Activated T-helper 2 cell treated with anti-CD3 and anti-CD28 coated beads, Interferon-gamma antibody, Interleukin-2, Interleukin-4, amounts not matched to agents 10 μg/mL and 5 μg/mL and 100 μg/mL, durations not matched to agents 14 hours and 24 hours and 36 hours (primary cell): ENCODE measurements at regions not wholly inside any gene's neighbourhood (a gene's known extent, or its start where the extent isn't known, plus 50 kb on each side); places are given as distances from the start of the nearest gene placed in this dataset.

Experiments
- DNase-seq: peaks from one replicate; pipeline ENCODE4 v3.0.0; 2021; ENCODE audit warnings: low spot score
- H3K27ac Mint-ChIP-seq: one replicate; pipeline ENCODE4 v1.8.0; 2021; ENCODE audit warnings: mixed read lengths
- H3K27me3 Mint-ChIP-seq: one replicate; pipeline ENCODE4 v1.8.0; 2021; ENCODE audit warnings: low read depth, mixed read lengths
- H3K36me3 Mint-ChIP-seq: one replicate; pipeline ENCODE4 v1.8.0; 2021; ENCODE audit warnings: low read depth, mixed read lengths
- H3K4me1 Mint-ChIP-seq: one replicate; pipeline ENCODE4 v1.8.0; 2021; ENCODE audit warnings: low read depth, mixed read lengths
- H3K4me3 Mint-ChIP-seq: one replicate; pipeline ENCODE4 v1.8.0; 2021; ENCODE audit warnings: low read depth, mild to moderate bottlenecking, moderate library complexity, mixed read lengths
- H3K9me3 Mint-ChIP-seq: one replicate; pipeline ENCODE4 v1.8.0; 2021; ENCODE audit warnings: mixed read lengths
- intact Hi-C: fragments of 100-400 bp; cut with micrococcal nuclease; formaldehyde crosslinking; loops from one replicate; pipeline ENCODE4 v1.15.1; 2023

- H3K36me3 Mint-ChIP-seq, result no peaks in the 10 kb centered on the region
- intact Hi-C loops, result no loop called here
- H3K4me1 Mint-ChIP-seq, result no peaks in the 10 kb centered on the region
- H3K9me3 Mint-ChIP-seq, result no peaks in the 10 kb centered on the region
- H3K27me3 Mint-ChIP-seq, result no peaks in the 10 kb centered on the region
- no peak overlapping the region for H3K27ac Mint-ChIP-seq
- H3K4me3 Mint-ChIP-seq, result no peak overlapping the region
- no peak for DNase-seq
Observed at GRCh38 chr2:199163613-199164458, 293.9 kb downstream of the SATB2 start.

GRCh38 chr2:199160677-199161465 is 296.9 kb downstream of the SATB2 start:
- no peaks in the 10 kb centered on the region for H3K4me1 Mint-ChIP-seq
- intact Hi-C loops, result no loop called here
- no peak overlapping the region for H3K4me3 Mint-ChIP-seq
- no peak for DNase-seq
- H3K27ac Mint-ChIP-seq, result no peak overlapping the region
- H3K9me3 Mint-ChIP-seq, result peaks cover 5% of the 10 kb centered on the region
- no peaks in the 10 kb centered on the region for H3K36me3 Mint-ChIP-seq
- H3K27me3 Mint-ChIP-seq, result no peaks in the 10 kb centered on the region

- Mint-ChIP-seq H3K27me3 (no peaks in the 10 kb centered on the region), H3K4me3 (no peak overlapping the region), H3K9me3 (peaks cover 6% of the 10 kb centered on the region), H3K27ac (no peak overlapping the region), H3K36me3 (no peaks in the 10 kb centered on the region), H3K4me1 (no peaks in the 10 kb centered on the region)
- intact Hi-C loops, result no loop called here
- no peak for DNase-seq
Observed at GRCh38 chr2:199160081-199160480, 297.7 kb downstream of the SATB2 start.

- Mint-ChIP-seq H3K36me3 (no peaks in the 10 kb centered on the region), H3K9me3 (no peaks in the 10 kb centered on the region), H3K27ac (no peak overlapping the region), H3K27me3 (no peaks in the 10 kb centered on the region), H3K4me3 (no peak overlapping the region), H3K4me1 (no peaks in the 10 kb centered on the region)
- no peak for DNase-seq
- intact Hi-C loops, result no loop called here
Observed at GRCh38 chr2:199148076-199148845, 309.5 kb downstream of the SATB2 start.

- Mint-ChIP-seq H3K27ac (no peak overlapping the region), H3K9me3 (no peaks in the 10 kb centered on the region), H3K36me3 (no peaks in the 10 kb centered on the region), H3K4me1 (no peaks in the 10 kb centered on the region), H3K4me3 (no peak overlapping the region), H3K27me3 (no peaks in the 10 kb centered on the region)
- intact Hi-C loops, result no loop called here
- DNase-seq, result no peak
Observed at GRCh38 chr2:199147216-199147615, 310.5 kb downstream of the SATB2 start.

- H3K4me1 Mint-ChIP-seq, result no peaks in the 10 kb centered on the region
- no peaks in the 10 kb centered on the region for H3K9me3 Mint-ChIP-seq
- intact Hi-C loops, result no loop called here
- no peaks in the 10 kb centered on the region for H3K27me3 Mint-ChIP-seq
- no peak overlapping the region for H3K27ac Mint-ChIP-seq
- no peaks in the 10 kb centered on the region for H3K36me3 Mint-ChIP-seq
- DNase-seq, result no peak
- H3K4me3 Mint-ChIP-seq, result no peak overlapping the region
Observed at GRCh38 chr2:199144546-199144945, 313.2 kb downstream of the SATB2 start.

- Mint-ChIP-seq H3K4me3 (no peak overlapping the region), H3K27ac (no peak overlapping the region), H3K4me1 (no peaks in the 10 kb centered on the region), H3K9me3 (no peaks in the 10 kb centered on the region), H3K36me3 (no peaks in the 10 kb centered on the region), H3K27me3 (no peaks in the 10 kb centered on the region)
- DNase-seq, result no peak
- intact Hi-C loops, result no loop called here
Observed at GRCh38 chr2:199144036-199144435, 313.7 kb downstream of the SATB2 start.

- Mint-ChIP-seq H3K9me3 (no peaks in the 10 kb centered on the region), H3K27ac (no peak overlapping the region), H3K4me1 (no peaks in the 10 kb centered on the region), H3K27me3 (no peaks in the 10 kb centered on the region), H3K4me3 (no peak overlapping the region), H3K36me3 (no peaks in the 10 kb centered on the region)
- DNase-seq, result no peak
- intact Hi-C loops, result no loop called here
Observed at GRCh38 chr2:199136681-199137080, 321.1 kb downstream of the SATB2 start.

- Mint-ChIP-seq H3K36me3 (no peaks in the 10 kb centered on the region), H3K4me3 (no peak overlapping the region), H3K9me3 (no peaks in the 10 kb centered on the region)
Observed at GRCh38 chr2:199136242-199136641, 321.5 kb downstream of the SATB2 start.

GRCh38 chr2:199131876-199132275 is 325.9 kb downstream of the SATB2 start:
- Mint-ChIP-seq H3K4me3 (no peak overlapping the region), H3K27ac (no peak overlapping the region), H3K9me3 (no peaks in the 10 kb centered on the region), H3K27me3 (no peaks in the 10 kb centered on the region), H3K4me1 (no peaks in the 10 kb centered on the region), H3K36me3 (no peaks in the 10 kb centered on the region)
- no peak for DNase-seq
- intact Hi-C loops, result no loop called here

More at GRCh38 chr2:199136242-199136641, 321.5 kb downstream of the SATB2 start:
- intact Hi-C loops, result no loop called here
- Mint-ChIP-seq H3K27ac (no peak overlapping the region), H3K4me1 (no peaks in the 10 kb centered on the region), H3K27me3 (no peaks in the 10 kb centered on the region)
- DNase-seq, result no peak

- no peak overlapping the region for H3K4me3 Mint-ChIP-seq
- no peaks in the 10 kb centered on the region for H3K36me3 Mint-ChIP-seq
Observed at GRCh38 chr2:199131136-199131655, 326.5 kb downstream of the SATB2 start.

GRCh38 chr2:199130501-199130900 is 327.2 kb downstream of the SATB2 start:
- H3K36me3 Mint-ChIP-seq, result no peaks in the 10 kb centered on the region
- H3K4me1 Mint-ChIP-seq, result no peaks in the 10 kb centered on the region
- H3K4me3 Mint-ChIP-seq, result no peak overlapping the region
- no peak for DNase-seq
- H3K27ac Mint-ChIP-seq, result no peak overlapping the region
- H3K9me3 Mint-ChIP-seq, result no peaks in the 10 kb centered on the region
- no peaks in the 10 kb centered on the region for H3K27me3 Mint-ChIP-seq
- intact Hi-C loops, result no loop called here

More at GRCh38 chr2:199131136-199131655, 326.5 kb downstream of the SATB2 start:
- intact Hi-C loops, result no loop called here
- no peak for DNase-seq
- no peaks in the 10 kb centered on the region for H3K9me3 Mint-ChIP-seq
- H3K4me1 Mint-ChIP-seq, result no peaks in the 10 kb centered on the region
- H3K27ac Mint-ChIP-seq, result no peak overlapping the region
- H3K27me3 Mint-ChIP-seq, result no peaks in the 10 kb centered on the region
